Mammary epithelial cell (primary cell): ENCODE measurements at regions not wholly inside any gene's neighbourhood (a gene's known extent, or its start where the extent isn't known, plus 50 kb on each side); places are given as distances from the start of the nearest gene placed in this dataset.
"Not testable (repeated sequence)": the region's sequence is repeated elsewhere in the genome, so short reads cannot be mapped to it uniquely, and the experiment has no call there.

Experiments used
- CTCF ChIP-seq, 2 donors: IDR thresholded peaks in 1 of 2; conservative IDR thresholded peaks in 1 of 2; 2 replicates each; pipeline ENCODE4 v1.5.1; 2011 to 2012; ENCODE audit warnings: inconsistent platforms in 2 of 2, low read length in 2 of 2, mild to moderate bottlenecking in 2 of 2, control low read depth in 1 of 2, low read depth in 1 of 2; ENCODE audit not compliant: insufficient read depth in 1 of 2; ENCODE audit errors: extremely low read depth in 1 of 2
- EZH2 ChIP-seq: IDR thresholded peaks from 2 replicates; pipeline ENCODE4 v1.6.1; 2012; ENCODE audit warnings: low read length, inconsistent platforms, borderline replicate concordance

DNA sequence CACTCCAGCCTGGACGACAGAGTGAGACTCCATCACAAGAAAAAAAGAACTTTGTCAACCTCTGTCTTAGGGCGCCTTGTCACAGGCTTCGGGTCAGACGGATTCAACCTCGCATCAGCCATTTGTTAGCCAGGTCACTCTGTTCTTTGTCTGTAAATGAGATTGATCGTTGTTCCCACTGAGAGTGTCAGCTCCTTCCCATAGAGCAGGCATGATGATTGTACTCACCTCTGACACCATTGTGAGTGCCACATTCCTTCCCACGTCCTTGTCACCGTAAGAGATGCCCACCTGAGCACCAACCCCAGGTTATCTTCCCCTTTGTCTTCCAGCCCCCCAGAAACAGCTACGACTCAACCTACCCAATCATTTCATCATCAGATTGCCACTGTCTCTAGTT lies 107.4 kb downstream of the NSUN5 start:
- TF ChIP-seq CTCF (conservative IDR thresholded peaks at IDR 0.05 in 1 of 2, IDR thresholded peaks at IDR 0.05 in 1 of 2; ENCODE audit: extremely low read depth in 1 of 2, insufficient read depth in 1 of 2, low read depth in 1 of 2, low read length in 2 of 2); EZH2: not testable (repeated sequence)
